ENCODE measurements at regions not wholly inside any gene's neighbourhood (a gene's known extent, or its start where the extent isn't known, plus 50 kb on each side); places are given as distances from the start of the nearest gene placed in this dataset.
A peak's percentile ranks its signal among the peaks of the same experiment; 100 is the strongest.

- no peak overlapping the region for H3K4me3 ChIP-seq
- H3K27me3 ChIP-seq (ENCODE audit: low read depth) = no peaks in the 10 kb centered on the region
- no peak for DNase-seq (ENCODE audit: low spot score in 2 of 2)
- H3K4me1 ChIP-seq = peaks cover 3% of the 10 kb centered on the region
- no peaks in the 10 kb centered on the region for H3K9me3 ChIP-seq
- H3K36me3 ChIP-seq (replicated peaks) = no peaks in the 10 kb centered on the region
- in situ Hi-C loops (cut with MboI; ENCODE audit: low sequenced_read_pairs) = no loop called here
Measured at GRCh38 chr18:61989138-61989537, 96.3 kb upstream of the RNF152 start.

DNA sequence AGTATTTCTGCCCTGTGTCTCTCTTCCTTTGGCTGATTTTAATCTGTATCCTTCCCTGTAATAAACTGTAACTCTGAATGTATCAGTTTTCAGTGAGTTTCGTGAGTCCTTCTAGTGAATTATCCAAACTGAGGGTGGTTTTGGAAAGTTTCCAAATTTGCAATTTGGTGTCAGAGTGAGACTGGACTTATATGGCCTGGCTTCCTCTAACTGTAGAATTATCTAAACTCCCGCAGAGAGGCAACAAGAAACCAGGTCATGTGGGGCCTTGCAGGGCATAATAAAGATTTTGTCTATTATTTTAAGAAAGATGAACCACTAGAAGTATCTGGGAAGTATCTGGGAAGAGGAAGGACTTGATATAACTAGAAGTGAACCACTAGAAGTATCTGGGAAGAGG lies 95.3 kb upstream of the RNF152 start:
- DNase-seq (ENCODE audit: low spot score in 2 of 2) = no peak
- Histone ChIP-seq H3K9me3 (no peaks in the 10 kb centered on the region), H3K4me1 (peaks cover 3% of the 10 kb centered on the region), H3K4me3 (no peak overlapping the region), H3K36me3 (replicated peaks) (no peaks in the 10 kb centered on the region), H3K27me3 (ENCODE audit: low read depth) (no peaks in the 10 kb centered on the region)
- in situ Hi-C loops (cut with MboI; ENCODE audit: low sequenced_read_pairs) = no loop called here

DNA sequence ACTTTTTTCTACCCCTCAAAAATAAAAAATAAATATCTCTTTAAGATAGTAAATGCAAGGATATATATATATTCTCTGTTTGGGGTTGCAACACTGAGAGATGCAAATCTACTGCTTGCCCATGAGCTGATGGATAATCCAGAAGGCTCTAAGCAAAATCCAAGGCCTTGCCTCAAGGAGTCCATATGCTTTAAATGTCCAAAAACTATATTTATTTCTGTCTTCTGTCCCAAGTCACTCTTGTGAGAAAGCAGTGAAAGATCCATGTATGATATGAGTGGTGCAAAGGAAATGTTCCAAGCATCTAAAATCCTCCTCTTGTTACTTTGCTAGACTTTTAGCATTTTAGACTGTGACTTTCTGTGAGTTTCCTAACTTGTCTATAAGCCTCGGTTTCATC lies 92.9 kb upstream of the RNF152 start:
- H3K27me3 ChIP-seq (ENCODE audit: low read depth) = no peaks in the 10 kb centered on the region
- no peaks in the 10 kb centered on the region for H3K36me3 ChIP-seq (replicated peaks)
- in situ Hi-C loops (cut with MboI; ENCODE audit: low sequenced_read_pairs) = no loop called here
- H3K4me3 ChIP-seq = no peak overlapping the region
- peaks cover 3% of the 10 kb centered on the region; the same call in 1 of the 2 replicates for H3K4me1 ChIP-seq
- no peak for DNase-seq (ENCODE audit: low spot score in 2 of 2)
- H3K9me3 ChIP-seq = no peaks in the 10 kb centered on the region

DNA sequence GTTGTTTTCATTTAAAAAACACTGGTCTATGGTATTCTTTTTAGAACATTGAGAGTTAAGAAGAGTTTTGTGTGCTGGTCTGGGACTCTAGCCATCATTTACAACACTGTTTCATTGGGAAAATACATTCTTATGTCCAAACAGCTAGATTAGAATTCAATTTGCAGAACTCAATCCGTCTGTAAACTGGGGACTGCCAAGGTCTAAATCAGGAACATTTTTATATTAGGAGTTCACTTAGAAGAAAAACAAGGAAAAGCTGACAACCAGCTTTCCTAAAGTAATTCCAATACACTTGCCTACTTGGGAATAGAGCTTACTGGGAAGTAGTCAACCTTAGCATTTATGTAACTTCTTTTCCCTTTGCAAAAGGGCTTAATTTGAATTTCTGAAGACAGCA lies 91.5 kb upstream of the RNF152 start:
- in situ Hi-C loops (cut with MboI; ENCODE audit: low sequenced_read_pairs) = no loop called here
- Histone ChIP-seq H3K27me3 (ENCODE audit: low read depth) (no peaks in the 10 kb centered on the region), H3K36me3 (replicated peaks) (no peaks in the 10 kb centered on the region), H3K9me3 (no peaks in the 10 kb centered on the region), H3K4me1 (peaks cover 3% of the 10 kb centered on the region; the same call in 1 of the 2 replicates), H3K4me3 (no peak overlapping the region)
- DNase-seq (ENCODE audit: low spot score in 2 of 2) = no peak

- no peaks in the 10 kb centered on the region for H3K9me3 ChIP-seq
- no peaks in the 10 kb centered on the region for H3K36me3 ChIP-seq (replicated peaks)
- no peak for DNase-seq (ENCODE audit: low spot score in 2 of 2)
- in situ Hi-C loops (cut with MboI; ENCODE audit: low sequenced_read_pairs) = no loop called here
- H3K4me1 ChIP-seq = peaks cover 5% of the 10 kb centered on the region; the same call in 1 of the 2 replicates
- H3K27me3 ChIP-seq (ENCODE audit: low read depth) = no peaks in the 10 kb centered on the region
- no peak overlapping the region for H3K4me3 ChIP-seq
Measured at GRCh38 chr18:61982475-61982874, 89.7 kb upstream of the RNF152 start.

- DNase-seq (ENCODE audit: low spot score in 2 of 2) = no peak
- in situ Hi-C loops (cut with MboI; ENCODE audit: low sequenced_read_pairs) = no loop called here
- no peaks in the 10 kb centered on the region for H3K36me3 ChIP-seq (replicated peaks)
- peaks cover 5% of the 10 kb centered on the region; the same call in 1 of the 2 replicates for H3K4me1 ChIP-seq
- H3K4me3 ChIP-seq = no peak overlapping the region
- H3K9me3 ChIP-seq = no peaks in the 10 kb centered on the region
- no peaks in the 10 kb centered on the region for H3K27me3 ChIP-seq (ENCODE audit: low read depth)
Measured at GRCh38 chr18:61980355-61980754, 87.5 kb upstream of the RNF152 start.

GRCh38 chr18:61975526-61976326 lies 82.9 kb upstream of the RNF152 start:
- no peak overlapping the region for H3K4me3 ChIP-seq
- H3K4me1 ChIP-seq = peaks cover 7% of the 10 kb centered on the region
- no peaks in the 10 kb centered on the region for H3K27me3 ChIP-seq (ENCODE audit: low read depth)
- DNase-seq (ENCODE audit: low spot score in 2 of 2) = no peak
- no peaks in the 10 kb centered on the region for H3K9me3 ChIP-seq
- in situ Hi-C loops (cut with MboI; ENCODE audit: low sequenced_read_pairs) = no loop called here
- no peaks in the 10 kb centered on the region for H3K36me3 ChIP-seq (replicated peaks)

- Histone ChIP-seq H3K27me3 (ENCODE audit: low read depth) (no peaks in the 10 kb centered on the region), H3K4me1 (peaks cover 7% of the 10 kb centered on the region), H3K4me3 (no peak overlapping the region), H3K36me3 (replicated peaks) (no peaks in the 10 kb centered on the region), H3K9me3 (no peaks in the 10 kb centered on the region)
- no peak for DNase-seq (ENCODE audit: low spot score in 2 of 2)
- in situ Hi-C loops (cut with MboI; ENCODE audit: low sequenced_read_pairs) = no loop called here
Measured at GRCh38 chr18:61973273-61974115, 80.7 kb upstream of the RNF152 start.

DNA sequence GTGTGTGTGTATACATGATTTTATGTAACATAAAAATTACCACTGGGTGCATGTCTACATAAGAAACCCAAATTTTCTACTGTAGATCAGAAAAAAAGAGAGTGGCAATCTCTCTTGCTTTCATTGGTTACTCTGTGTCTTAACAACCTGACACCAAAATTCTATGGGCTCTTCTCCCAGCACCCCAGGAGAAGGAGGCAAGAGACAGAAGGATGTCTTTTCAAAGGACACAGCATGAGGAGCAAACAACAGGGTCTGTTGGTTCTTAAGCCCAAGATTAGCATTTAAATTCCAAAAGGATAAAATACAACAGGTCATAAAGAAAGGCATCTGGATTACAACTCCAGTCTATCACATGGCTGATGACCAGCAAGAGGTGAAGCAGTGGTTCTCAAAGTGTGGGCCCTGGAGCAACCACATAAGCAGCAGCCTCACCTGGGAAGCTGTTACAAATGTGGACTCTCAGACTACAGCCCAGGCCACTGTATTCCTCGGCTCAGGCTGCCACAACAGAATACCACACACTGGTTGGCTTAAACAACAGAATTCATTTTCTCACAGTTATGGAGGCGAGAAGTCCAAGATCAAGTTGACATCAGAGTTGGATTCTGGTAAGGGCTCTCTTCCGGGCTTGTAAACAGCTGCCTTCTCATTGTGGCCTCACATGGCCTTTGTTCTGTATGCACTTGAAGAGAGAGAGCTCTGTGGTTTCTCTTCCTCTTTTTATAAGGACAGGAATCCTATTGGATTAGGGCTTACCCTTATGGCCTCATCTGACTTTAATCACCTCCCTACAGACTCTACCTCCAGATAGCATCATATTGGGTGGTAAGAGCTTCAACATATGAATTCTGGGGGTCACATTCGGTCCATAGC lies 79.8 kb upstream of the RNF152 start:
- peaks cover 5% of the 10 kb centered on the region for H3K4me1 ChIP-seq
- in situ Hi-C loops (cut with MboI; ENCODE audit: low sequenced_read_pairs) = no loop called here
- no peaks in the 10 kb centered on the region for H3K36me3 ChIP-seq (replicated peaks)
- H3K27me3 ChIP-seq (ENCODE audit: low read depth) = no peaks in the 10 kb centered on the region
- no peak overlapping the region for H3K4me3 ChIP-seq
- DNase-seq (ENCODE audit: low spot score in 2 of 2) = peak; percentile 16 to 54
- H3K9me3 ChIP-seq = no peaks in the 10 kb centered on the region

DNA sequence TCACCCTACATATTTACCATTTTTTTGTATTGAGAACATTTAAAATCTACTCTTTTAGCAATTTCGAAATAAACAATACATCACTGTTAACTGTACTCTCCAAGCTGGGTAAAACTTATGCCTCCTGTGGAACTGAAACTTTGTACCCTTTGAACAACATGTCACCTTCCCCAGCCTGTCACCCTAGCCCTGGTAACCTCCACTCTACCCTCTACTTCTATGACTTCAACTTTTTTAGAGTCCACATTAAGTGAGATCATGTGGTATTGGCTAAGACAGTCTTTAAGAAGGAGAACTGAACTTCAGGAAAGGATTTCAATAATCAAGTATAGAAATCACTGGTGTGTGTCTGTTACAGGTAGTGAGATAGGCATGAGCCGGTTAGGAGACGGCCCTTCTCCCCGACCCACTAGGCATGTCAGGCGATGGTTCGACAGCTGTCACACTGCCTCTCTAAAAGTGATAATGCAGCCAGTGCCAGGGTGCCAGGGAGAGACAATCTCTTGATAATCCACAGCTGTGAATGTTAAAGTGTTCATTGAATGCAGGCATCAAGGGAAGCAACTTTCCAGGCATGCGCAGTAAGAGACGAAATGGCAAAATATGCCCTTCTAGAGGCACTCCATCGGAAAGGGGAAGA lies 74.6 kb upstream of the RNF152 start:
- no peak overlapping the region for H3K4me3 ChIP-seq
- no peaks in the 10 kb centered on the region for H3K9me3 ChIP-seq
- in situ Hi-C loops (cut with MboI; ENCODE audit: low sequenced_read_pairs) = no loop called here
- H3K4me1 ChIP-seq = peaks cover 3% of the 10 kb centered on the region
- DNase-seq (ENCODE audit: low spot score in 2 of 2) = no peak
- no peaks in the 10 kb centered on the region for H3K27me3 ChIP-seq (ENCODE audit: low read depth)
- H3K36me3 ChIP-seq (replicated peaks) = no peaks in the 10 kb centered on the region

- Histone ChIP-seq H3K4me3 (no peak overlapping the region), H3K27me3 (ENCODE audit: low read depth) (no peaks in the 10 kb centered on the region), H3K9me3 (no peaks in the 10 kb centered on the region), H3K4me1 (no peaks in the 10 kb centered on the region), H3K36me3 (replicated peaks) (no peaks in the 10 kb centered on the region)
- in situ Hi-C loops (cut with MboI; ENCODE audit: low sequenced_read_pairs) = no loop called here
- no peak for DNase-seq (ENCODE audit: low spot score in 2 of 2)
Measured at GRCh38 chr18:61965311-61965710, 72.5 kb upstream of the RNF152 start.

DNA sequence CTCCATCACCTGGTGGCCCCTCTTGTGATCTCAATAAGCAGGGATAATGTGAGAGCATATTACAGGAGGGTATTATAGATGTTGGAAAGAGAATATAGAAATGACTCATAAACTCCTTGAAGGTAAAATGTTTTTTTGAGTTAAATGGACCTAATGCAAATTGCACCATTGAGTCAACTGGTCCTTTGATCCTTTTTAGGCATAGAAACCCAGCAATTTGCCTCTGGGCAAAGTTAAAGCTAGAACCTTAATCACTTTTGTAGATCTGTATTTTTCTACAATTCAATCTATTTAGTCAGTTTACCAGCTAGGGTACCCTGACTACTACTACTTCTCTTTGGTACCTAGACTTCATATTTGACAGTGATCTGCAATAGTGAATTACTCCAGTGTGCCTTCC lies 71.8 kb upstream of the RNF152 start:
- no peaks in the 10 kb centered on the region for H3K4me1 ChIP-seq
- H3K36me3 ChIP-seq (replicated peaks) = no peaks in the 10 kb centered on the region
- no peak for DNase-seq (ENCODE audit: low spot score in 2 of 2)
- H3K9me3 ChIP-seq = no peaks in the 10 kb centered on the region
- no peak overlapping the region for H3K4me3 ChIP-seq
- in situ Hi-C loops (cut with MboI; ENCODE audit: low sequenced_read_pairs) = no loop called here
- no peaks in the 10 kb centered on the region for H3K27me3 ChIP-seq (ENCODE audit: low read depth)

DNA sequence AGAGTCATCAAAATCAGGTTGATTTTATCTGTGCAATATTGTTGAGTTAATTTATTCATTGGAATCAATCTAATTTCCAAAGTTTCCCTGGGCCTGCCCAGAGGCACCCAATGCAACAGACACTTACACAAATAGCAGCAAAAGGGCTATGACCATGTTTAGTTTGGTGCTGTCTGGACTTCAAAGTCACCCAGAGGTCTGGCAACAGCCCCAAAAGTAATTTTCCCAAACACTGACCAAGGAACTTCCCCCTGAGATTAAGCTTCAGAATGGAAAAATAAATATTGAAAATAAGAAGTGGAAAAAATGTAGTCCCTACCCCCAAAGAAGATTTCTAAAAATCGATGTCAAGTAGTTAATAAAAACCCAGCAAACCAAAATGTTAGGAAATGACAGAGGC lies 70.9 kb upstream of the RNF152 start:
- Histone ChIP-seq H3K27me3 (ENCODE audit: low read depth) (no peaks in the 10 kb centered on the region), H3K9me3 (no peaks in the 10 kb centered on the region), H3K36me3 (replicated peaks) (no peaks in the 10 kb centered on the region), H3K4me1 (no peaks in the 10 kb centered on the region), H3K4me3 (no peak overlapping the region)
- no peak for DNase-seq (ENCODE audit: low spot score in 2 of 2)
- in situ Hi-C loops (cut with MboI; ENCODE audit: low sequenced_read_pairs) = no loop called here
